ENCODE measurements at regions not wholly inside any gene's neighbourhood (a gene's known extent, or its start where the extent isn't known, plus 50 kb on each side); places are given as distances from the start of the nearest gene placed in this dataset.

DNA sequence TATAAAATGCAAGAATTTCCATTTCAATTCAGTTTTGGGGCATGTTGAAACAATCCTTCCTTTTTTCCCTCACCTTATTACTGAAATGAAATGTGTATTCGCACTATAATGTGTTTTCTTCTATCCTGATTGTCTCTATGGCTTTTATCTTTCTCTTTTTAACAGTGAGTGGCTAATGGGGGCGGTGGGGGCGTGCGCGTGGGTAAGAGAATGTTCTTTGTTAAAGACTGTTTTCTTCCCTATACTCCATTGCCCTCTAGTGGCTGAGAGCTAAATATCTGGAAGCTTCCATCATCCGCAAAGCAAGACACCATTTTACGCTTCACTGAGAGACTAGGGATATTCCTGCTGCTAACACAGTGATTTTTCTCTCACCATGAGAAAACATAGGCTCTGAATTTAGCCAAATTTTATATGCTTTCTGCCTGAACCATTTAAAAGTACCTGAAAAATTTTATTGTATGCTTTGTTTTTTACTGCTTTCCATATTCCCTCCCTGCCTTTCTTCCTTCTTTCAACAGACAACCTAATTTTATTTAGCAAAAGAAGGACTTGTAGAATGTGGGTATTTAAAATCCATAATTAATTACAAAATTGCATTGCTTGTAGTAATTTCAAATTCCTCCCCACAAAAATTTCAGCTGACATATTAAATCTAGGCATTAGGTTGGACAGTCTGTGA, 194.0 kb downstream of the GASK1B start:
- peak; percentile 22 to 91 (median 58) for DNase-seq
- intact Hi-C loops (cut with DNase I): loop anchor here (2.0 to 10.0 kb wide), 2 partner anchors 464 to 762 kb away; no protein-coding TSS in a partner anchor

DNA sequence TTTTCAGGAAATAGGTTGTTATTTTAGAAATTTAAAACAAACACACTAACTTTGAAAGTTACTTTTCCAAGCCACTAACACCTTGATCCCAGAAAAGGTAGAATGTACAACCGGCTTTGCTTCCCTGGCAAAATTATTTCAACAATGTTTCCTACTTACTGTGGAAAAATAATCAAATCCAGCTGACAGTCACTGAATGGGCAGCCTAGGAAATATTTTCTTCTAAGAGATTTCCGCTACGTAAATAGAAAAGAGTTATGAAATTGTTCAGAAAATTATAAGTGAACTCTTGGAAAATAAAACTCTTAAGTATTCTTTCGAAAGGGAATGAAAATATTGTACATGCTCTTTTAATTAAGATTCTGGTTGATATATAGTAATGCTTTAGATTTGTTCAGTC, 195.7 kb downstream of the GASK1B start:
- intact Hi-C loops (cut with DNase I): loop anchor here (10.0 kb wide), 1 partner anchor 462 kb away; no protein-coding TSS in a partner anchor
- no peak for DNase-seq

DNA sequence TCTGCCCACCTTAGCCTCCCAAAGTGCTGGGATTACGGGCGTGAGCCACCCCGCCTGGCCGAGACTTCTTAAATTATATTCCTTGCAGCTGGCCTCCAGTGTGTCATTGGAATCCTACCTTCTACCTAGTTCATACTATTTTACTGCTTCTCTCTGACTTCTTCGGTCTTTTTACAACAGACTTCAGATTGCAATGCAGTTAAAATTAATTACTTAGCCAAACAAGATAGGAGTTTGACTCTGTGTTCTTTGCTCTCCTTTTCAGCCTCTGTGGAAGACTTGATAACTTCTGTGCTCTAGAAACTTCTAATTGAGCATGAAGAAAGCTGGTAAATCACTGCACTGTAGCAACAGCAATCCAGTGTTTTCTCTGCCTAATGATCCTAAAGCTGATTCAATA, 199.5 kb downstream of the GASK1B start:
- no peak for DNase-seq
- intact Hi-C loops (cut with DNase I): loop anchor here (10.0 kb wide), 1 partner anchor 458 kb away; no protein-coding TSS in a partner anchor

DNA sequence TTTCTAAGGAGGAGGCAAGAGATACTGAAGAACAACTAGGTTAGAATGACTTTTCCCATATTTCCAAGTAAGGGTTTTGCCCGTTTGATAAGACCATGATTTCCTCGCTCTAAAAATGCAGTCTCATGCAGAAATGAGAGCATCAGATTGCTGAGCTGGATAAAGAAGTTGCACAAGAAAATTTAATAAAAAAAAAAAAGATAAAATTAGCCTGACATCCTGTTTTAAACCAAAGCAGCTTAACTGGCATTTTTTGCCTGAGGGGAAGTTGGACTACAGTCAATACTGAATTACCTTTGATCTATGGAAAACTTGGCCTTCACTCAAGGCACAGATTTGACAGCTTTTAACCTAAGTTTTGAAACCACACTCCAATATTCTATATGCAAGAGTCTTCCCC, 208.4 kb downstream of the GASK1B start:
- intact Hi-C loops (cut with DNase I): no loop called here

DNA sequence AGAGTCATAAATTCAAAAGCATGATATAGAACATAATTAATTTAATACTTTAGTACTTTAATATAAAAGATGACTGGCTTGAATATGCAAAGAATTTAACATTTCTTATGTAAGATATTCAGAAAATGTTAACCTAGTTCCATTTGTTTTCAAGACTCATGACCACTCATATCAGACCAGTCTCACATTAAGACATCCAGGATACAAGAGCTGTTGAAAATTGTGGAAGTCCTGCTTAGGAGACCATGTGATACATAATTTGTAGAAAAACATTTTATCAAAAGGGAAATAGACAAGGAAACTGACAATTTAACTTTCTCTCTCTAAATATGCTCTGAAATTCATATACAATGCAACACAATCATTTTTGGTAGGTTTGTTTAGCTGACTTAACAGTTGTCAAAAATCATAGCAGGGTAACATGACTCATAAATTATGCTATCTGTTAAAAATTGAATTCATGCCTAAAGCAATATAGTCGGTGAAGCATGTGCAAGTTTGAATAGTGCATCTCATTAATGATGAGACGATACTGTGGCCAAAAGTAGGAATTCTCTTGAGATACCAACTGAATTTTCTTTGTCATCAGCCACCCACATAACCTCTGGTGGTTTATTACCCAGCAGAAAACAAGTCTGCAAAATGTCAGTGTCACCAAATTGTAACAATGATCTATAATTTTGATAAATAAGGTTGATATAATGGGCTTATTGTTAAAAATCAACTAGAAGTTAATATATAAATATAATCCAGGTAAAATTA, 211.4 kb downstream of the GASK1B start:
- intact Hi-C loops (cut with DNase I): no loop called here
- DNase-seq: no peak

More for the DNA sequence above, 208.4 kb downstream of the GASK1B start:
- no peak for DNase-seq

DNA sequence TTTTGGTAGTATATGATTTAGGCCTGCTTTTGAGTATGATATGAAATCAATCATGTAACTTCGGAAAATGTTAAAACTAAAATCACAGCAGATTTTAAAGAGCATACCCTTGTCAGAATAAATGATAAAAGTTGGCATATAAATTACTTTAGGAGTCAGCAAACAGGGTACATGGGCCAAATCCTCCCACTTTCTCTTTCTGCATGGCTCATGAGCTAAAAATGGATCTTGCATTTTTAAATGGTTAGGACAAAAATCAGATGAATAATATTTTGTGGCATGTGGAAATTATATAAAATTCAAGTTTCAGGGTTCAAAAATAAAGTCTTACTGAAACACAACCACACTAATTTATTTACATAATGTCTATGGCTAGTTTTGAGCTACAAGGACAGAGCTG, 214.9 kb downstream of the GASK1B start:
- no peak for DNase-seq
- intact Hi-C loops (cut with DNase I): no loop called here

DNA sequence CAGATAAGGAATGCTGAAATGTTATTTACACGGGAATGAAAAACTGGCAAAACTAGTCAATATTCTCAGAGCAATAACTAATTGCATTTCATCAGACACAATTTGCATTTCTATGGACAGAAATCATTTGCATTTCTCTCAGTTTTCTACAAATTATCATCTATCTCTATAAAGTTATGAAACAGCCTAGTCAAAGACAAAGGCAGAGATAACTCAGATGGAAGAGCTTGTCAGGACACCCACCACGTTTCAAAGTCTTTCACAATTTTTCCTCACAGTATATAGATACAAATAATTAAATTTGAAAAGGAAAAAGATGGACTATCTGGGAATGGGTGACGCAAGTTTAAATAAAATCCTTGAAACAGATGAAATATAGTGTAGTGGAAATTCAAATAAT, 230.8 kb downstream of the GASK1B start:
- intact Hi-C loops (cut with DNase I): no loop called here
- DNase-seq: no peak

DNA sequence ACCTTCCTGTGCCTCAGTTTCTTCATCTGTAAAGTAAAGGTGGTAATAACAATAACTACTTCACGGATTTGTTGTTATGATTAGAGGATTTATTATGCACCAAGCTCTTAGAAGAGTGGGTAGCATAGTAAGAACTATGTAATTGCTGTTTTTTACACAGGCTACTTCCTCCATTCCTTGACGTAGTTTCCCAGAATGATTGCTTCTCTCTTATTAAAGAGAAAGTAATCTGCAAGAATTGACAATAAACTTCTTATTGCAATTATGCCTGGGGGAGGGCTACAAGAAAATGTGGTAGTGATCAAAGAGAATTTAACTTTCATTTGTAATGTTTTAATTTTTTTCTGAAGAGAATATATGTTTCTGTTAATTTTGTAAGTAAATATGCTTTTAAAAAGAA, 238.7 kb downstream of the GASK1B start:
- intact Hi-C loops (cut with DNase I): no loop called here
- DNase-seq: no peak

DNA sequence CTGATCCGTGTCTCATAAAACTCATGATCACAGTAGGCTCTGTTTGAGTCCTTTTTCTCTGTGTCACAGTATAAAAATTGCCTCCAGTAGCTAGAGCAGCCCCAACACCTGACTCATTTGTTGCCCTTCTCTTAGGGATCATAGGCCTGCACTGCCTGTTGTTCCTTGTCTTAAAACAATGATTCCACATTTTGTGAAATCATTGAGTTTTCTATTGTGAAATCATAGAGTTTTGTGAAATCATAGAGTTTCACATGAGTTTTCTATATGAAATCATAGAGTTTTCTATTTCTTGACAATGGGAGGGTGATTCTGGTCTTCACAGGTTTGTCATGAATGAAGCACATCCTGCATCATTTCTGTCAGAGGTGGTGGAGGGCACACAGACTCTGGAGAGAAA, 239.9 kb downstream of the GASK1B start:
- DNase-seq: no peak
- intact Hi-C loops (cut with DNase I): no loop called here

DNA sequence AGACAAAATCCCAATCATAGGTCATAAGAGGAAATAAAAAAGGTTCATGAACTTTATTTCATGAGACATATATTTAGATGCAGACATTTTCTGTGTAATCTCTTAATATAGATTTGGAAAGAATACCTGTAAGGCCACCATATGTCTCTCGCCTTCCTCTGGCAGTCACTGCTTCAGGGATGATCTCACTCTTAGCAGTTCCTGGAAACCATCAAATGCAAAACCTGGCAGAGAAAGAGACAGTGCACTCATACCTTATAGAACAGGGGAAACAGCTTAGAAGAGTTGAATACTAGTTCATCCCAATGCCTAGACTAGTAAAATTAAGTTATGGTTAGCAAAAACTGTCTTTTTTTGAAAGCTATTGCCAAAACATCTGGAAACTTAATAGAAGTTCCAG, 243.3 kb downstream of the GASK1B start:
- intact Hi-C loops (cut with DNase I): no loop called here
- DNase-seq: no peak

DNA sequence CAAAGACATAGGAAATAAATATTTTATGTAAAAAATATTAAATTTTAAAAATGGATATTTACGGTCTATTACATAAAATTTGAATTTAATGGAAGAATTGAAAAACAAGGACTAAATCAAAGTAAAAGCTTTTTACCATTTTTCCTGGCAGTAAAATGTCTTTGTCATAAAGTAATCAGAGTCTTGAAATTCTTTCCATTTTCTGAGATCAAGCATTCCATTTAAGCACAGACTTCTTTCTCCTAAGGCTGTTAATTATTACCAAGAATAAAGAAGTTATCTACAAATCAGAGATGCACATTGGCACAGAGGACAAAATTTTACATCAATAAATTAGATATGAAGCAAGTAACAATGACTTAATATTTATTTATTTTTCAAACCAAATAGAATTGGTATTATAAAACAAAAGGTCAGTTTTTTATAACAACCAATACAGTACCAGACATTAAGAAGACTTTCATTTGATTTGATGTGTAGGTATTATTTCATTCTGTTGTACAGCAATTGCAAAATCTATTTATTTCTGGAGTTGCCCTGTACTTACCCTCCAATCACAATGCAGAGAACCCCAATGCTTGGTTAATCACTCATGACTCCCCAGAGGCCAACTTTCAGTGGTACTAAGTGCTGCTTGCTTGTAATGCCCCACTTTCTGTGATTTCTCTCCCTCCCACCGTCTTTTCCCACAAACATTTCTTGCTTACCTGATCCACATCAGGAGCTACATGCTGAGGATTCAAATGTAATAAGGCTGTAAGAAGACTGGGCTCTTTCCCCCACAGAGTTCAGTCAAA, 254.6 kb downstream of the GASK1B start:
- intact Hi-C loops (cut with DNase I): no loop called here
- no peak for DNase-seq

DNA sequence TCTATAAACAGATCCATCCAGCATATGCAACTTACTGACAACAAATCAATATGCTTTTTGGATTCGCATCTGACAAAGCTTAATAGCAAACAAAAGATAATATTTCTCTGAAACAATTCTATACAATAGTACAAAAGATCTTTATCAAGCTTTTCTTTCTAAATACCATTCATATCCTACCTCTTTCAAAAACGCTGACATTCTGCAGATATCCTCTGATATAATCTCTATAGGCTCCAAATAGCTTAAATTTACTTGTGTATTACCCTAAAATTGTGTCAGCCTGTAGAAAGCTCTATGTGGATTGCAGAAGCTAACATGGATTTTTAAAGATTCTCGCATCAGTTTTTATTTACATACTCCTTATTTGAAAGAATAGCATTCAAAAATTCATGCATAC, 260.6 kb downstream of the GASK1B start:
- intact Hi-C loops (cut with DNase I): no loop called here
- DNase-seq: no peak

DNA sequence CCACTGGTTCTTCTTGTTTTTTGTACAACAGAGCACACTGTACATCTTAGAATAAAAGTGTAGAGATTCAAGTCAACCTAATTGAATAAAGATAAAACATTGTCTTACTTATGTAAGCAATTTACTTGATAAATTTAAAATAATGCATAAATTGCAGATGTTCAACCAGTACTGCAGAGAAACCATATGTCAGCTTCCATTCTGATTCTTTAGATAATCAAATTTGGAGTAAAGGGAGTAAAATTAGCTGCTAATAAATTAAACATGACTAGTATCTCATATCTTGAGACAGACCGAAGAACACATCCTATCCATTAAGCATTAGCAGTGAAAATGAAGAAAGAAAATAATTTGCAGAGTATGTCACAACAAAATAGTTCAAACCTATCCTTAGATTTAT, 261.2 kb downstream of the GASK1B start:
- intact Hi-C loops (cut with DNase I): no loop called here
- no peak for DNase-seq

DNA sequence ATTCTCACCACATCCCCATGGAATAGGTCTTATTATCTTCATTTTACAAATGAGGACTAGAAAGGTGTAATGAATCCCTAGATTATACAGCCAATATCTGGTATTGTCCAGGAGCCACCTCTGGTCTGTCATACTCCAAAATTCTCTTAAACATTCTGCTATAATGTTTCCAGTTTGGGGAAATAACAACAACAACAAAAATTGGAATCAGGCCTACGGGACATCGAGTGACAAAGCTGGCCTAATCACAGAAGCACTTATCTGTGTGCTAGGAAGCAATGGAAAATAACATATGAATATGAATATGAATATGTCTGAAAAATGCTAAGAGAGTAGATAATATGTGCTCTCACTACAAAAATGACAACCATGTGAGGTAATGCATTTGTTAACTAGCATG, 264.1 kb downstream of the GASK1B start:
- no peak for DNase-seq
- intact Hi-C loops (cut with DNase I): no loop called here

DNA sequence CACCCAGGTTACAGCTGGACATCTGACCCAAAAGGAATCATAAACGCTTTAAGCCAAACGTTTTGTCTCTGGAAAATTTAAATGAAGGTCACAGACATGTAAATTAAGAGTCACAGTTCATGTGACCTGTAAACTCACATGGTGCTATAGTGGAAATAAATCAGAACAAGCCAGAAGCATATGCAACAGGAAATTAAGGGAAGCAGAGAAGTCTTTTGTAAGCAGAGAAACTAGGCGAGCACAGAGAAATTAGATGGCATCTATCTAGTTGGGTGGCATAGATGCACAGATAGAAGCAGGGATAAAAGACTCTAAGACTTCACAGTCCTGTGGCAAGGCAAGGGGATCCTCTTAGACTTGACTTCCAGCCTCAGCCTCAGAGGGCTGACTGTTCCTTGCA, 264.8 kb downstream of the GASK1B start:
- DNase-seq: no peak
- intact Hi-C loops (cut with DNase I): no loop called here

DNA sequence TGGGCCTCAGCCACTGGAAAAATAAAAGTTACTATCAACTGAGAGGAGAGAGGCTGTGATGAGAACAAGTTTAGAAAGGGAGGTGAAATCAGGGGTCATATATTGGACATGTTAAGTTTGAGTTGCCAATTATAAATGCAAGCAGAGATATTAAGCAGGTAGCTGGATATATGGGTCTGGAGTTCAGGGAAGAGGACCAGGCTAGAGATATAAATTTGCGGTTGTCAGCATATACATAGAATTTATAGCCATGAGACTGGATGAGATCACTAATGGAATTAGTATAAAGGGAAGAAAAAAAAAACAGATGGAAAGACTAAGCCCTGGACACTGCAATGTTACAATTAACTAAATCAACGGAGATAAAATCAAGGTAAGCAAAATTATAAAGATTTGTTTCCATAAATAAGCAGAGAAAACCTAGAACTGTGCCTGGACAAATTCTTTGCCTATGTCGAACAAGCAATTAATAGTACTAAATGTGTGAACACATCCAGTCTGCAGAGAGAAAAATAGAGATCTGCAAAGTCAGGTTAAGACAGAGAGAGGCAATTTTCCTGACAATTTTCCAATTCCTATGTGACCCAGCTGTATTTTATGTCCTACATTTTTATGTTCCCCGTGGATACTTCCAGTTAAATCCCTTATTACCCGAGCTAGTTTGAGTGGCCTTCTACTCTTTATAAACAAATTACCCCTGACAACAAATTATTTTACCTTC, 265.4 kb downstream of the GASK1B start:
- DNase-seq: no peak

DNA sequence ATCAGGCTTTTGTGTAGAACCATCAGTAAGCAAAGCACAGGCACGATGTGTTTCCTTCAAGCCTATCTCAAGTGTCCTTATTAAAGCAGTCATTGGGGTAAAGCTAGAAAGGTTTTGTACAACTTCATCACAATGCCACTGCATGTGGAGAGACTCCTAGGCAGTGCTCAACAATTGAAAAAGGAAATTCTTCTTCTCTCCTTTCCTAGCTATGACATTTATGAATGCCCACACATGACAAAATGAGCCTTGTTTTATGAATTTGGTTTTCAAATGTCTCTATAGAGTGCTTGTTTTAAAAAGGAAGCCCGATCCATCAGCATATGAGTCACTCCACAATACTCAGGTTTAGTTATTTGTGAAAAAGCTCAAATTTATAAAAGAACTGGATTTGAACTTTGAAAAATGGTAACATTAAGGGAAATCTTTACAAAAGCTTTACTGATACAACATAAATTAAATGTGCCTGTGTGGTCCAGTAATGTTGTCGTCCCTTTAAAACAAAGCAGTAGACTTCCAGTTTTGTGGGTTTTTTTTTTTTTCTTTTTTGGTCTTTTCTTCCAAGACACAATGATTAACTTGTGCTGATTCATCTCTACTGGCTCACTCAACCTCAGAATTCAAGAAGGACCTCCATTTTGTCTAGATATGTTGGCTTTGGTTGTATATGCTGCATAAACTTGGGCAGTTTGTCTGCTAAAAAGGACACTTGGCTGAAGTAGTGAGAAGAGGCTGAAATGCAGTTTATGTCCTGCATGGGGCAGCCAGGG, 273.8 kb downstream of the GASK1B start:
- intact Hi-C loops (cut with DNase I): no loop called here
- no peak for DNase-seq

More for the DNA sequence above, 265.4 kb downstream of the GASK1B start:
- intact Hi-C loops (cut with DNase I): no loop called here

DNA sequence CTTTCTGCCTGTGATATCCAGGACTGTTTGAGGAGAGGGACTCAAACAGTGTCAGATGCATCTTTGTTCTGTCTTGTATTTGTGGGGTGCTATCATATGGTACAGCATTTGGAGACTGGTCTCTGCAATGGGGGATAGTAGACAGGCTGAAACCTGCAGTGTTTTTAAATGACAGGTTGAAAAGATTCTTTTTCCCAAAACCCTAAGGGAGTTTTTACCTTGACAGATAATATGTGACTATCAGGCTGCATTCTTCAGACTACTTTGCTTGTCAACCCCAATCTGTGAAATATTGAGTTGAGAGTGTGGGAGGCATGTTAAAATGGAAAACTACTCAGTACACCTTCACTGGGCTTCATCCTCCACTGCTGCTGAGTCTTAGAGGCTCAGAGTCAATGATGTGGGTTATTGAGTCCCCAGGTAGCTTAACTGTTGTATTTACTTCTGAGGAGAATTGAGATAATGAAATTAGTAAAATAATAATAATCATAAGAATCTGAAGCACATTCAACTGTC, 274.9 kb downstream of the GASK1B start:
- intact Hi-C loops (cut with DNase I): no loop called here
- DNase-seq: no peak

DNA sequence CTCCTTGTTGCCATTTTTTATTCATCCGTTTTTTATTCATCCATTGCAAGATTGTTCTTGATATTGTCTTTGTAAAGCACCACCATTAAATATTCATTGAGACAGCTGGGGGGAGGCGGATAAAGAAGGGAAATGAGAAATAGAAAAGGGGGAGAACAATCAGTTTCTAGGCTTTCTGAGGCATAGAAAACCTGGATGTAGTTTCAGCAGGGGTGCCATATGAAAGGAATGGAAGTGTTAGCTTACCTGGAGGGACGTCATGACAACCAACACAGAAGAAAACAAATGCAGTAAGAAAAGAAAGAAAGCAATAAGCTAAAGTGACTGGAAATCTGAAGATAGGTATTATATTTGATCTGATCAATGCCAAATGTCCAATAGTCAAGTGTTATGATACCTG, 276.1 kb downstream of the GASK1B start:
- DNase-seq: no peak
- intact Hi-C loops (cut with DNase I): no loop called here

DNA sequence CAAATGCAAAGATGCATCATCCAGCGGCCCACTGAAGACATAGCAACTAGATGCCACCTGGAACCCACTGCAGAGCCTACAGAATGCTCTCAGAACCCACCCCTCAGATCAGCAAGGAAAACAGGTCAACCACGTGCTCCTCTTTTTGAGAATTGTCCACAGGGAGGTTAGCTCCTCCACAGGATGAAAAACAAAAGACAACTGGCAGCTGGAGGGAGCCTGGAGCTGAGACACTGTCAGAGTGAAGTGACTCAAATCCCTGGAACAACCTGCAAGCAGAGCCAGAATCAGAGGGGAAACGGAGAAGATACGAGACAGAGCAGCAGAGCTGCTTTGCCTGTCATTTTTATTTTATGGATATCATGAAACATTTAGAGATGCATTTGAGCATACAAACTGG, 277.6 kb downstream of the GASK1B start:
- intact Hi-C loops (cut with DNase I): no loop called here
- DNase-seq: peak in 5 of 10 donors; percentile 7 to 77 (median 61)

Measured in posterior cingulate gyrus (tissue), 11 donors.